ENCODE measurements at regions not wholly inside any gene's neighbourhood (a gene's known extent, or its start where the extent isn't known, plus 50 kb on each side); places are given as distances from the start of the nearest gene placed in this dataset.

GRCh38 chr7:18179093-18179492 is 151.4 kb upstream of the PRPS1L1 start:
- no peak for TF ChIP-seq FOS (IDR thresholded peaks at IDR 0.05; ENCODE audit: borderline replicate concordance, insufficient read depth, low read length)
- no peak for TF ChIP-seq MYC (IDR thresholded peaks at IDR 0.05; ENCODE audit: low read depth, low read length)
- no peak for TF ChIP-seq MAX (IDR thresholded peaks at IDR 0.05; ENCODE audit: insufficient read depth, insufficient read length)
- TF ChIP-seq JUN (IDR thresholded peaks at IDR 0.05; ENCODE audit: borderline replicate concordance, insufficient read depth, insufficient read length, low read depth) = no peak
- no peak for TF ChIP-seq GATA2 (IDR thresholded peaks at IDR 0.05; ENCODE audit: insufficient read depth, insufficient read length, low read depth, low read length)
- TF ChIP-seq EZH2 (IDR thresholded peaks at IDR 0.05; ENCODE audit: borderline replicate concordance, low read depth, low read length, severe bottlenecking) = no peak
- no peak for TF ChIP-seq POLR2A (IDR thresholded peaks at IDR 0.05; ENCODE audit: low read depth, low read length)
- TF ChIP-seq CTCF (IDR thresholded peaks at IDR 0.05; ENCODE audit: extremely low read depth in 1 of 2, insufficient read depth in 1 of 2, low read depth in 1 of 2, low read length in 2 of 2) = no peak
- TF ChIP-seq POLR2AphosphoS5 (IDR thresholded peaks at IDR 0.05; ENCODE audit: insufficient read depth, low read depth, low read length) = no peak
- no peak overlapping the region for H3K4me2 ChIP-seq (ENCODE audit: insufficient read depth, low read length)
- no peaks in the 10 kb centered on the region for H3K9me3 ChIP-seq (replicated peaks; ENCODE audit: control insufficient read depth, insufficient read depth, low read length)
- DNase-seq (ENCODE audit: low read depth, low spot score) (no peak), FAIRE-seq (no peak)
- H3K27me3 ChIP-seq (ENCODE audit: control insufficient read depth in 2 of 2, insufficient read depth in 2 of 2, low read length in 2 of 2) = no peaks in the 10 kb centered on the region
- no peaks in the 10 kb centered on the region for H3K9me1 ChIP-seq (replicated peaks; ENCODE audit: control insufficient read depth, extremely low read depth, insufficient read depth, low read length)
- no peaks in the 10 kb centered on the region for H4K20me1 ChIP-seq (replicated peaks; ENCODE audit: control insufficient read depth, extremely low read depth, insufficient read depth, low read length)
- H3K36me3 ChIP-seq (ENCODE audit: control insufficient read depth in 2 of 2, extremely low read depth in 1 of 2, insufficient read depth in 2 of 2, low read length in 2 of 2) = no peaks in the 10 kb centered on the region
- no peak overlapping the region for H3K9ac ChIP-seq (replicated peaks; ENCODE audit: extremely low read depth, insufficient read depth, low read length)
- dilution Hi-C loops (cut with MboI; ENCODE audit: extremely low pct_ligation_motif_present, low sequenced_read_pairs) (no loop called here), intact Hi-C loops (cut with micrococcal nuclease) (no loop called here)
- no peak overlapping the region for H3K4me3 ChIP-seq (replicated peaks in 1 of 3; ENCODE audit: insufficient read depth in 1 of 3, low read depth in 1 of 3, low read length in 3 of 3)
- no peak overlapping the region for H3K27ac ChIP-seq (ENCODE audit: insufficient read depth, low read depth, low read length)
- H2AFZ ChIP-seq (ENCODE audit: low read depth, low read length) = no peak overlapping the region
- H3K79me2 ChIP-seq (ENCODE audit: control insufficient read depth, insufficient read depth, low read length) = no peaks in the 10 kb centered on the region
- CTCF ChIA-PET = interaction anchor here (1.7 kb wide), 1 partner anchor 12 kb away, joined by 5 read pairs; no protein-coding TSS in a partner anchor
- no TSS peak for BruUV-seq (replicated peaks)
- POLR2A ChIA-PET = no interaction called here
- H3K4me1 ChIP-seq (ENCODE audit: control insufficient read depth, extremely low read depth, insufficient read depth, low read length) = no peaks in the 10 kb centered on the region

All from endothelial cell of umbilical vein (primary cell).